Kidney (tissue), 13 donors: ENCODE measurements at regions not wholly inside any gene's neighbourhood (a gene's known extent, or its start where the extent isn't known, plus 50 kb on each side); places are given as distances from the start of the nearest gene placed in this dataset.
"Not testable (repeated sequence)": the region's sequence is repeated elsewhere in the genome, so short reads cannot be mapped to it uniquely, and the experiment has no call there.

Experiments
- DNase-seq, 5 donors: peaks; one replicate each; pipeline ENCODE4 v3.0.0-alpha.2; 2013 to 2020
- FAIRE-seq: peaks from 2 replicates; lab custom pipeline; 2012; peaks lifted over from hg19 to GRCh38; lab: Jason Lieb, UNC
- H3K27ac ChIP-seq, 2 donors: one replicate each; pipeline ENCODE4 v1.7.0; 2013; ENCODE audit warnings: low read depth in 2 of 2, low read length in 2 of 2, inconsistent platforms in 1 of 2
- H3K27me3 ChIP-seq: one replicate; pipeline ENCODE4 v1.7.1; 2013; ENCODE audit warnings: low read length, inconsistent platforms; ENCODE audit not compliant: control insufficient read depth, insufficient read depth
- H3K36me3 ChIP-seq, 3 donors: one replicate each; pipeline versions ENCODE4 v1.7.0 to v1.7.1; 2013; ENCODE audit warnings: low read length in 3 of 3, control low read depth in 1 of 3, inconsistent platforms in 1 of 3; ENCODE audit not compliant: insufficient read depth in 3 of 3, control insufficient read depth in 2 of 3
- H3K4me1 ChIP-seq, 3 donors: one replicate each; pipeline versions ENCODE4 v1.7.0 to v1.7.1; 2013; ENCODE audit warnings: low read length in 3 of 3, inconsistent platforms in 1 of 3, low read depth in 1 of 3; ENCODE audit not compliant: control insufficient read depth in 2 of 3, insufficient read depth in 2 of 3
- H3K4me3 ChIP-seq, 3 donors: one replicate each; pipeline versions ENCODE4 v1.7.0 to v1.8.1; 2013; ENCODE audit warnings: low read length in 3 of 3, control low read depth in 1 of 3, inconsistent platforms in 1 of 3
- H3K9ac ChIP-seq, 3 donors: one replicate each; pipeline versions ENCODE4 v1.7.0 to v1.7.1; 2013; ENCODE audit warnings: low read length in 3 of 3, control low read depth in 1 of 3, inconsistent platforms in 1 of 3
- H3K9me3 ChIP-seq, 3 donors: one replicate each; pipeline versions ENCODE4 v1.7.0 to v1.7.1; 2013; ENCODE audit warnings: low read length in 3 of 3, control low read depth in 1 of 3, inconsistent platforms in 1 of 3; ENCODE audit not compliant: control insufficient read depth in 2 of 3, insufficient read depth in 1 of 3
- CTCF ChIP-seq: IDR thresholded peaks from 3 replicates; pipeline ENCODE4 v1.5.1; 2012; ENCODE audit warnings: mild to moderate bottlenecking, moderate library complexity, borderline replicate concordance; ENCODE audit not compliant: insufficient read depth; ENCODE audit errors: extremely low read depth
- intact Hi-C: fragments of 100-400 bp; cut with DNase I; formaldehyde crosslinking; loops from one replicate; pipeline ENCODE4 v1.11.1; 2022
- donor health status: control.
- donor health status: control.
- donor health status: control.
- donor health status: control.
- donor health status: control.
- donor health status: DM: yes; HTN: yes; CAD: no.
- donor health status: Normal renal cell carcinoma (clear cell type).

GRCh38 chr7:125425506-125425905 is 495.9 kb upstream of the POT1 start:
- H3K9ac ChIP-seq: no peak overlapping the region
- no peaks in the 10 kb centered on the region for H3K9me3 ChIP-seq
- no peak overlapping the region for H3K27ac ChIP-seq
- intact Hi-C loops: no loop called here
- H3K4me3 ChIP-seq: no peak overlapping the region
- H3K36me3 ChIP-seq: no peaks in the 10 kb centered on the region
- no peaks in the 10 kb centered on the region for H3K4me1 ChIP-seq
- no peak for FAIRE-seq
- no peak for DNase-seq
- no peak for TF ChIP-seq CTCF
- H3K27me3 ChIP-seq: no peaks in the 10 kb centered on the region

- FAIRE-seq (no peak), DNase-seq (no peak)
- H3K27ac ChIP-seq: no peak overlapping the region
- intact Hi-C loops: no loop called here
- no peak for TF ChIP-seq CTCF
- H3K9ac ChIP-seq: no peak overlapping the region
- no peaks in the 10 kb centered on the region for H3K36me3 ChIP-seq
- no peak overlapping the region for H3K4me3 ChIP-seq
- H3K27me3 ChIP-seq: no peaks in the 10 kb centered on the region
- H3K9me3 ChIP-seq: no peaks in the 10 kb centered on the region
- H3K4me1 ChIP-seq: no peaks in the 10 kb centered on the region
Measured at GRCh38 chr7:125424721-125425120, 495.1 kb upstream of the POT1 start.

GRCh38 chr7:125423458-125424155 is 494.0 kb upstream of the POT1 start:
- intact Hi-C loops: no loop called here

GRCh38 chr7:125421407-125421806 is 491.8 kb upstream of the POT1 start:
- FAIRE-seq, intact Hi-C loops: not testable (repeated sequence)

More at GRCh38 chr7:125423458-125424155, 494.0 kb upstream of the POT1 start:
- H3K9ac ChIP-seq: no peak overlapping the region
- FAIRE-seq (no peak), DNase-seq (peak in 1 of 5 donors; percentile 12)
- H3K27me3 ChIP-seq: no peaks in the 10 kb centered on the region
- no peak for TF ChIP-seq CTCF
- no peaks in the 10 kb centered on the region for H3K36me3 ChIP-seq
- H3K27ac ChIP-seq: no peak overlapping the region
- no peaks in the 10 kb centered on the region for H3K9me3 ChIP-seq
- no peaks in the 10 kb centered on the region for H3K4me1 ChIP-seq
- no peak overlapping the region for H3K4me3 ChIP-seq

More at GRCh38 chr7:125421407-125421806, 491.8 kb upstream of the POT1 start:
- H3K36me3 ChIP-seq, H3K4me3 ChIP-seq, H3K4me1 ChIP-seq, DNase-seq, H3K27me3 ChIP-seq, H3K9me3 ChIP-seq, H3K9ac ChIP-seq, H3K27ac ChIP-seq: not testable (repeated sequence)
